Right hindlimb (tissue), 1 donor: ENCODE measurements at regions not wholly inside any gene's neighbourhood (a gene's known extent, or its start where the extent isn't known, plus 50 kb on each side); places are given as distances from the start of the nearest gene placed in this dataset.
"Not testable (repeated sequence)": the region's sequence is repeated elsewhere in the genome, so short reads cannot be mapped to it uniquely, and the experiment has no call there.

Experiments
- DNase-seq: peaks from one replicate; pipeline ENCODE4 v3.0.0-alpha.2; 2018

GRCh38 chr12:3424796-3425195 lies 66.2 kb upstream of the PRMT8 start:
- not testable (repeated sequence) for DNase-seq

GRCh38 chr12:3427956-3428355 lies 63.0 kb upstream of the PRMT8 start:
- DNase-seq: no peak

GRCh38 chr12:3428631-3429030 lies 62.4 kb upstream of the PRMT8 start:
- no peak for DNase-seq

- DNase-seq: not testable (repeated sequence)
Measured at GRCh38 chr12:3429523-3429922, 61.5 kb upstream of the PRMT8 start.

- DNase-seq: no peak
Measured at GRCh38 chr12:3431686-3432085, 59.3 kb upstream of the PRMT8 start.

- no peak for DNase-seq
Measured at GRCh38 chr12:3432176-3432742, 58.7 kb upstream of the PRMT8 start.

GRCh38 chr12:3432868-3433267 lies 58.1 kb upstream of the PRMT8 start:
- no peak for DNase-seq

- DNase-seq: no peak
Measured at GRCh38 chr12:3436461-3437065, 54.4 kb upstream of the PRMT8 start.

GRCh38 chr12:3437986-3438385 lies 53.0 kb upstream of the PRMT8 start:
- DNase-seq: no peak

- no peak for DNase-seq
Measured at GRCh38 chr12:3438401-3438800, 52.6 kb upstream of the PRMT8 start.
